BLaER1 (cell line): ENCODE measurements at regions not wholly inside any gene's neighbourhood (a gene's known extent, or its start where the extent isn't known, plus 50 kb on each side); places are given as distances from the start of the nearest gene placed in this dataset.

Experiments used
- H3K27ac ChIP-seq: shearing (Covaris generic); formaldehyde crosslinking; 2 replicates; pipeline ENCODE4 v1.8.1; 2022
- H3K27me3 ChIP-seq: shearing (Covaris generic); formaldehyde crosslinking; 2 replicates; pipeline ENCODE4 v1.8.1; 2022
- H3K36me3 ChIP-seq: shearing (Covaris generic); formaldehyde crosslinking; 2 replicates; pipeline ENCODE4 v1.8.1; 2022
- H3K4me1 ChIP-seq: shearing (Covaris generic); formaldehyde crosslinking; 2 replicates; pipeline ENCODE4 v1.8.1; 2022
- H3K4me2 ChIP-seq: shearing (Covaris generic); formaldehyde crosslinking; 2 replicates; pipeline ENCODE4 v1.8.1; 2022
- H3K4me3 ChIP-seq: shearing (Covaris generic); formaldehyde crosslinking; 2 replicates; pipeline ENCODE4 v1.8.1; 2022
- H3K9ac ChIP-seq: shearing (Covaris generic); formaldehyde crosslinking; 2 replicates; pipeline ENCODE4 v1.8.1; 2022
- H3K9me3 ChIP-seq: shearing (Covaris generic); formaldehyde crosslinking; 2 replicates; pipeline ENCODE4 v1.8.1; 2022
- H4K20me1 ChIP-seq: shearing (Covaris generic); formaldehyde crosslinking; 2 replicates; pipeline ENCODE4 v1.8.1; 2022
- Cebpa-rat ChIP-seq: shearing (Covaris generic); IDR thresholded peaks from 2 replicates; pipeline ENCODE4 v1.8.1; 2022

DNA sequence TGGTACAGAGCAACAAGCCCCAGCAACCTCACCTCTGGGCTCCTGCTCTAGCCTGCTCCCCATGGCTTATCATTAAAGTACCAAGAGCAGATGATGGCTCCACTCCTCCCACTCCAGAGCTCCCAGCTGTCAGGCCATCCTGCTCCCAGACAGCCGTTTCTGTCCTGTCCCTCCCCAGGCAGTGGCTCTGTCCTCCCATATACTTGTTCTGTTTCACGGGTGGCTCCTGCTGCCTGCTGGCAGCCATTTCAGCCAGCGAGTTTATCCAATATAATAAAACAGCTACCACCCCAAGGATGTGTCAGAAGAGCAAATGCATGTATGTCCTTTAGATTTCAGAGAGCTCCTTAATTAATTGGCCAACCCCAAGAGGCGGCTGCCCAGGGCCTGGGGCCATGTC lies 79.4 kb upstream of the VSTM2B start:
- no peaks in the 10 kb centered on the region for H3K4me1 ChIP-seq
- H3K9me3 ChIP-seq = peaks cover 3% of the 10 kb centered on the region; the same call in 1 of the 2 replicates
- TF ChIP-seq Cebpa-rat = no peak
- no peaks in the 10 kb centered on the region for H4K20me1 ChIP-seq
- no peak overlapping the region for H3K27ac ChIP-seq
- no peaks in the 10 kb centered on the region for H3K36me3 ChIP-seq
- H3K4me3 ChIP-seq = no peak overlapping the region
- no peak overlapping the region for H3K4me2 ChIP-seq
- H3K27me3 ChIP-seq = no peaks in the 10 kb centered on the region
- H3K9ac ChIP-seq = no peak overlapping the region

DNA sequence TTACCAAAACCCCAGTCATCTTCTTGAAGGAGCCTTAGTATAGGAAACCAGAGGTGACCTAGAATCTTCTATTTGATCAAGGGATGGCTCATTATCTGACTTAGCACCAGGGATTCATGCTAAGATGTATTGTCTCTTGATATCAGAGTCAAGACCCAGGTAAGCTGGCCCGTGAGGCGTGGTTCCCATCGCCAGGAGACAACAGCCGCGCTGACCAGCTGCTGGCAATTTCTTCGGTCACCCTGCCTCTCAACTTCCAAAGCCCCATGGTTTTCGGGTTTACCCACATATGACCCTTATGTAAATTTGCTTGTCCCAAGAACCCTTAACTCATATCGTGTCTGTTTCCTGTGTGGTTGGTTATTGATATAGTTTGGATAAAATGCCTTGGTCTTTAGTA lies 77.7 kb upstream of the VSTM2B start:
- H3K4me1 ChIP-seq = no peaks in the 10 kb centered on the region

GRCh38 chr19:29449371-29449770 lies 76.4 kb upstream of the VSTM2B start:
- Histone ChIP-seq H3K27ac (no peak overlapping the region), H3K9me3 (no peaks in the 10 kb centered on the region), H4K20me1 (no peaks in the 10 kb centered on the region), H3K9ac (no peak overlapping the region), H3K4me1 (no peaks in the 10 kb centered on the region), H3K27me3 (no peaks in the 10 kb centered on the region), H3K4me2 (no peak overlapping the region), H3K36me3 (no peaks in the 10 kb centered on the region), H3K4me3 (no peak overlapping the region)
- TF ChIP-seq Cebpa-rat = no peak

More for the DNA sequence above, 77.7 kb upstream of the VSTM2B start:
- no peaks in the 10 kb centered on the region for H3K9me3 ChIP-seq
- H3K27me3 ChIP-seq = no peaks in the 10 kb centered on the region
- no peak overlapping the region for H3K4me2 ChIP-seq
- no peaks in the 10 kb centered on the region for H3K36me3 ChIP-seq
- H3K9ac ChIP-seq = no peak overlapping the region
- TF ChIP-seq Cebpa-rat = no peak
- no peaks in the 10 kb centered on the region for H4K20me1 ChIP-seq
- H3K4me3 ChIP-seq = no peak overlapping the region
- no peak overlapping the region for H3K27ac ChIP-seq

DNA sequence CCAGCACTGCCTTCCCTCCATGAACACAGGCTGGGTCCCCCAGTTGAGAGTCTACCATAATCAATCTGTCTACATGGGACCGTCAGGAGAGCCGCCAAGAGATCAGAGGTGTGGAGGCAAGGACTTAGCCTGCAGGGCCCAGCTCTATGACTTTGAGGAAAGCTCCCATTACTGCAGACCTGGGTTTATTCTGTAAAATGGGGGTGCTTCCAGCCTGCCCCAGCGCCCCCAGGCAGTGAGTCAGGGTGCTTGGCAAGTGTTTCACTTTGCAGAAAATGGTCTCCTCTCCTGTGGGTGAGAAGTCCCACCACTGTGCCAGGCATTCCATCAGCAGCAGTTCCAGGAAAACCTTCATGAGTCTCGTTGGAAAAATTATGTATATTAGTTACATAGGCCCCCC lies 75.5 kb upstream of the VSTM2B start:
- no peak overlapping the region for H3K9ac ChIP-seq
- no peak overlapping the region for H3K4me3 ChIP-seq
- H3K36me3 ChIP-seq = no peaks in the 10 kb centered on the region
- no peak overlapping the region for H3K4me2 ChIP-seq
- TF ChIP-seq Cebpa-rat = no peak
- H3K27me3 ChIP-seq = no peaks in the 10 kb centered on the region
- H4K20me1 ChIP-seq = no peaks in the 10 kb centered on the region
- no peaks in the 10 kb centered on the region for H3K9me3 ChIP-seq
- no peaks in the 10 kb centered on the region for H3K4me1 ChIP-seq
- no peak overlapping the region for H3K27ac ChIP-seq

GRCh38 chr19:29450812-29451211 lies 75.0 kb upstream of the VSTM2B start:
- TF ChIP-seq Cebpa-rat = no peak

DNA sequence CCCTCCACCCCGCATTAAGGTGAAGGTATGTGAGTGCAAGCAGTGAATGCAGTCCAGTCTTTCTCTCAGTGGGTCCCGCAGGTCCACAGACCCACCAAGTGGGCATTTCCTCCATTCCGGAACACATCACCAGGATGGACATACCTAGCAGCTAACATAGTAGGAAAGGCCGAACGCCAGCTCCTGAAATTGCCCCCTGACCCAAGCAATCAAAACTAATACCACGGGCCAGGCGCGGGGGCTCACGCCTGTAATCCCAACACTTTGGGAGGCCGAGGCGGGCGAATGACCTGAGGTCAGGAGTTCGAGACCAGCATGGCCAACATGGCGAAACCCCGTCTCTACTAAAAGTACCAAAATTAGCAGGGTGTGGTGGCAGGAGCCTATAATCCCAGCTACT lies 71.7 kb upstream of the VSTM2B start:
- Histone ChIP-seq H3K27me3 (no peaks in the 10 kb centered on the region), H3K4me1 (no peaks in the 10 kb centered on the region), H3K27ac (no peak overlapping the region), H3K4me3 (no peak overlapping the region), H3K4me2 (no peak overlapping the region), H3K9ac (no peak overlapping the region), H3K9me3 (peaks cover 18% of the 10 kb centered on the region), H3K36me3 (no peaks in the 10 kb centered on the region), H4K20me1 (no peaks in the 10 kb centered on the region)
- TF ChIP-seq Cebpa-rat = no peak

More at GRCh38 chr19:29450812-29451211, 75.0 kb upstream of the VSTM2B start:
- no peak overlapping the region for H3K4me2 ChIP-seq
- H3K9ac ChIP-seq = no peak overlapping the region
- H4K20me1 ChIP-seq = no peaks in the 10 kb centered on the region
- H3K4me1 ChIP-seq = no peaks in the 10 kb centered on the region
- H3K27me3 ChIP-seq = no peaks in the 10 kb centered on the region
- H3K36me3 ChIP-seq = no peaks in the 10 kb centered on the region
- no peak overlapping the region for H3K4me3 ChIP-seq
- H3K9me3 ChIP-seq = no peaks in the 10 kb centered on the region
- no peak overlapping the region for H3K27ac ChIP-seq

DNA sequence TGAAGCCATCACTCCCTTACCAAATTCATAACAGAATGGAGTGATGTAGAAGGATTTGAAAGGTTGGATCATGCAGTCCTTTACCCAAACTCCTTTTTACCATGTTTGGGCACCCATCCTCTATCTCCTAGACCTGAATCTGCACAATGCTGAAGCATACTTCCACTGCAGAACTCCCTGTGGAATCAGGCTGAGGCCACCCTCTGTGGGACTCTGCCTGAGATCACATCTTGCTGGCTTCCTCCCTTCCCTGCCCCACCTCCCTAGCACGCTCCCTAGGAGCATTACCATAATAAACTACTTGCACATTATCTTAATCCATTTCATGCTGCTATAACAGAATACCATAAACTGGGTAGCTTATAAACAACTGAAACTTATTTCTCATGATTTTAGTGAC lies 68.4 kb upstream of the VSTM2B start:
- Histone ChIP-seq H3K27me3 (no peaks in the 10 kb centered on the region), H3K4me2 (no peak overlapping the region), H3K4me1 (no peaks in the 10 kb centered on the region), H3K36me3 (no peaks in the 10 kb centered on the region), H3K27ac (no peak overlapping the region), H3K9me3 (peaks cover 18% of the 10 kb centered on the region), H3K4me3 (no peak overlapping the region), H3K9ac (no peak overlapping the region), H4K20me1 (no peaks in the 10 kb centered on the region)
- TF ChIP-seq Cebpa-rat = no peak

- no peak overlapping the region for H3K27ac ChIP-seq
- H3K4me3 ChIP-seq = no peak overlapping the region
- H3K36me3 ChIP-seq = no peaks in the 10 kb centered on the region
These were observed 57.9 kb upstream of the VSTM2B start for GRCh38 chr19:29467824-29468401.

GRCh38 chr19:29475469-29475868 lies 50.3 kb upstream of the VSTM2B start:
- TF ChIP-seq Cebpa-rat = no peak
- Histone ChIP-seq H3K9ac (no peak overlapping the region), H3K4me3 (no peak overlapping the region), H3K9me3 (peaks cover 15% of the 10 kb centered on the region), H4K20me1 (no peaks in the 10 kb centered on the region), H3K27me3 (no peaks in the 10 kb centered on the region), H3K27ac (no peak overlapping the region), H3K4me1 (no peaks in the 10 kb centered on the region), H3K4me2 (no peak overlapping the region), H3K36me3 (no peaks in the 10 kb centered on the region)

More at GRCh38 chr19:29467824-29468401, 57.9 kb upstream of the VSTM2B start:
- TF ChIP-seq Cebpa-rat = no peak
- Histone ChIP-seq H3K9ac (no peak overlapping the region), H3K4me2 (no peak overlapping the region), H3K4me1 (no peaks in the 10 kb centered on the region), H4K20me1 (no peaks in the 10 kb centered on the region), H3K27me3 (no peaks in the 10 kb centered on the region), H3K9me3 (peaks cover 7% of the 10 kb centered on the region)
